ENCODE measurements at regions not wholly inside any gene's neighbourhood (a gene's known extent, or its start where the extent isn't known, plus 50 kb on each side); places are given as distances from the start of the nearest gene placed in this dataset.

DNA sequence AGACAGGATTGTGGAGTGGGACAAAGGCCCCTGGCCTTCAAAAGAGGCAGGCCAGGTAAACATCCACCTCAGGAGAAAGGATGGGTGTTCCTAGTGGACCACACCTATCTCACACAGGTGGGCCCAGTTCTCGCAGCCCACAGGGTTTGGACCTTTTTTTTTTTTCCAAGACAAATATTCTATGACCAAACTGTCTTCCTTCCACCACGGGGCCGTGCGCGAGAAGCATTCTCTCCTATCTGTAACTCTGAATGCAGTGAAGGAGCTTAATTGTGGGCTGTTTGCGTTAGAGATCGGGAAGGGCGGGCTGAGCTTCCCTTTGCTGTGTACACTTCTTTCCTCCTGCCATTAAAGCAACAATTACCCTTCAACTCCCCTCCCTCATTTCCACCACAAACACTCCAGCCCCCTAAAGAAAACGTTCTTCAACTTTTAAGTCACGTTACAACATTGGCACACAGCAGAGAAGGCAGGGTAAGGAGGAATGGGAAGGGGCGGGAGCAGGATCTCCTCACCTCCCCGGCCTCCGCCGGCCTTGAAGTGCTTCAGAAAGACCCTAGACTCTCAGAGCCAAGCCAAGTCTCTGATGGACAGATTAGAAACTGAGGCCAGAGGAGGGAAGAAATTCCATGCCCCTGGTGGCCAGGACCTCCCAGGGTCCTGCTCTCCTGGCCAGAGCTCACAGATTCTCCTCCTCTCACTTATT, 238.4 kb downstream of the BUD13 start:
- TF ChIP-seq EZH2 (IDR thresholded peaks at IDR 0.05; ENCODE audit: insufficient read depth, poor library complexity, severe bottlenecking) (no peak), EZH2phosphoT487 (IDR thresholded peaks at IDR 0.05; ENCODE audit: insufficient read depth, low read depth) (no peak)

Measured in GM23248 (cell line).